Stimulated activated CD4-positive, alpha-beta T cell treated with anti-CD3 and anti-CD28 coated beads, Interleukin-4, amount 100 ng/mL, for 48 hours (primary cell): ENCODE measurements at regions not wholly inside any gene's neighbourhood (a gene's known extent, or its start where the extent isn't known, plus 50 kb on each side); places are given as distances from the start of the nearest gene placed in this dataset.

ENCODE experiments used
- DNase-seq, 2 donors: peaks; one replicate each; pipeline ENCODE4 v3.0.0-alpha.2; 2020; ENCODE audit warnings: low read depth in 2 of 2

GRCh38 chr2:22893761-22894517 lies 491.0 kb upstream of the KLHL29 start:
- DNase-seq = no peak

DNA sequence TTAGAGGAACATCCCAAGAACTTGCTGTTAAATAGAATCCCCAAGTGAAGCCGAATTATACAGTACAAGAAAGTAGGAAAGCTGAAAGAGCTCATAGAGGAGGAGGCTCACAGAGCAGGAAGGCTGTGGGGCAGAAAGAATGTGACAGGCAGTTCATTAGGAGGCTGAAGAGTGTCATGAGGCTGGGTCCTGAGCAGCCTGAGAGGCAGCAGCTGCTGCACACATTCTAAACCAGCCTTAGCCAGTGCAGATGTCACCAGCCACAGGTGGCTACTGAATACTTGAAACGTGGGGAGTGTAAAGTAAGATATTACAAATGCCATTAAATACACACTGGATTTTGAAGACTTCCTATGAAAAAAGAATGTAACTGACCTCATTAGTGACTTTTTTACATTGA lies 490.2 kb upstream of the KLHL29 start:
- DNase-seq = no peak

- no peak for DNase-seq
Observed at GRCh38 chr2:22897428-22897827, 487.6 kb upstream of the KLHL29 start.

GRCh38 chr2:22900674-22901073 lies 484.3 kb upstream of the KLHL29 start:
- no peak for DNase-seq

- DNase-seq = no peak
Observed at GRCh38 chr2:22901471-22902179, 483.4 kb upstream of the KLHL29 start.

DNA sequence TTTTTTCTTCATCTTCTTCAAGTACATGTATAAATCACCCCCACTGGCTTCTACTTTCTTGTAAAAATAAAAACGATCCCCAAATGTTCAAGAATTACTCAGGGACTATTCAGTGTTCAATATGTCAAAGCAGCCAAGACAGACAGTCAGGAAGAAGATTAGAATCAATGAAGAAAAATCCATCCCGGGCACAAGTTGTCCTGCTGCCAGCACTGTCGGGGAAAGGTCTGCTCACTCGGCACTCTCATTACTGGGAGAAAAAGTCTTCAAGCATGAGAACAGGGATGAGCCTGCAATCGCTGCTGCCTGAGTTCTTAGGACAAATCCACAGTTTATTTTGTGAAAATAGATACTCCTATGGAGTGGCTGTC lies 482.8 kb upstream of the KLHL29 start:
- DNase-seq = no peak

- DNase-seq = no peak
Observed at GRCh38 chr2:22902662-22903165, 482.3 kb upstream of the KLHL29 start.

DNA sequence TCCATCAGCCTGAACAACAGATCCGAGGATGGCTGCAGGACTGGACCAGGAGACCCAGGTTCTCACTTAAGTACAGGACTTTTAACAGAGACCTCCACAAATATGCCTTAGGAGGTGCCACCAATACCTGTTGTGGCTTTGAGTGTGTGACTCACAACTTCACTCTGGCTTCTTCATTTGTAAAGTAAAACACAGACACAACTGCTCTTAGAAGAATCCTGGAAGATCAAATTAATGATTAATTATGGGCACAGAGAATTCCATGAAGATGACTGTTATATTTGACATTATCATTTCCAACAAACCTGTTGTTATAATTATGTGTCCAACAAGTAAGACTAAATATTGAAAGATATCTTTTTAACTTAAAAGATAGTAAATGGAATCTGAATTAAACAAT lies 481.4 kb upstream of the KLHL29 start:
- no peak for DNase-seq

GRCh38 chr2:22904126-22904684 lies 480.8 kb upstream of the KLHL29 start:
- peak; percentile 1 to 15 for DNase-seq

GRCh38 chr2:22907330-22907729 lies 477.6 kb upstream of the KLHL29 start:
- no peak for DNase-seq

GRCh38 chr2:22912398-22912797 lies 472.6 kb upstream of the KLHL29 start:
- no peak for DNase-seq

DNA sequence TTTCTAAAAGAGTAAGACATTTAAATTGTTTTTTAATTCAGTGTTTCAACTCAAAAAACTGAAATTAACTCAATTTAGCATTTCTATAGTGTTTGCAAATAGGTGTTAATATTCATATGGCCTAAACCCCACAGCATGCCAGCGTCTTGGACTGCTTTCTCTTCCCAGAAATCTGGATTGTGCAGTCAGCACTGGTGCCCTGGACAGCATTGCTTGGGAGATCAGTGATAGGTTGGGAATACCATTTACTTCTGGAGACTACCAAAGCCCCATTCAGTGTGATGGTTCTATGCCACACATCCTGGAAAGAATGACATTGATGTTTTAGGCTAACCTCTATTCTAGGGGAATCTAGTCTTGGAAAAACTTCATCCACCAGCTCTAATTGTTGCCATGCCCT lies 455.0 kb upstream of the KLHL29 start:
- no peak for DNase-seq

- DNase-seq = no peak
Observed at GRCh38 chr2:22930781-22931180, 454.2 kb upstream of the KLHL29 start.

DNA sequence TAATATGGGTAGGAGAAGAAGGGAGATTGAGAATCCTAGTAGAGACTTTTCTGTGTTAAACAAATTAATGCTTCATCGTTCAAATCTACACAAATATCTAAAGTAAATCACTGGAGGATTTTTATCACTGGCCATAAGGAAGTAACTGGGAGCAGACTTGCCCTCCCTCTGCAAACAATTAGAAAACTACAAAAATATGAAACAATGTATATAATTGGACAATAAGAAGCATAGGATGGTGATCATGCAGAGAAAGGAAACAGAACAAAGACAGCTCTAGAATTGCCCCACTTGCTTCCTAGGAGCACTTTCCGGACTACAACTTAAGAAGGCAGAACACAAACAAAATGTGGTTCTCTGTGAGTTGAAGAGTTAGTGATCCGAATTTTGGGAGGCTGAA lies 452.7 kb upstream of the KLHL29 start:
- DNase-seq = no peak

- DNase-seq = no peak
Observed at GRCh38 chr2:22934747-22935146, 450.2 kb upstream of the KLHL29 start.

- DNase-seq = no peak
Observed at GRCh38 chr2:22942441-22942840, 442.5 kb upstream of the KLHL29 start.

GRCh38 chr2:22944143-22944542 lies 440.8 kb upstream of the KLHL29 start:
- DNase-seq = no peak

GRCh38 chr2:22946553-22946952 lies 438.4 kb upstream of the KLHL29 start:
- DNase-seq = no peak

GRCh38 chr2:22947741-22948140 lies 437.2 kb upstream of the KLHL29 start:
- DNase-seq = no peak

GRCh38 chr2:22950431-22950830 lies 434.5 kb upstream of the KLHL29 start:
- DNase-seq = no peak

DNA sequence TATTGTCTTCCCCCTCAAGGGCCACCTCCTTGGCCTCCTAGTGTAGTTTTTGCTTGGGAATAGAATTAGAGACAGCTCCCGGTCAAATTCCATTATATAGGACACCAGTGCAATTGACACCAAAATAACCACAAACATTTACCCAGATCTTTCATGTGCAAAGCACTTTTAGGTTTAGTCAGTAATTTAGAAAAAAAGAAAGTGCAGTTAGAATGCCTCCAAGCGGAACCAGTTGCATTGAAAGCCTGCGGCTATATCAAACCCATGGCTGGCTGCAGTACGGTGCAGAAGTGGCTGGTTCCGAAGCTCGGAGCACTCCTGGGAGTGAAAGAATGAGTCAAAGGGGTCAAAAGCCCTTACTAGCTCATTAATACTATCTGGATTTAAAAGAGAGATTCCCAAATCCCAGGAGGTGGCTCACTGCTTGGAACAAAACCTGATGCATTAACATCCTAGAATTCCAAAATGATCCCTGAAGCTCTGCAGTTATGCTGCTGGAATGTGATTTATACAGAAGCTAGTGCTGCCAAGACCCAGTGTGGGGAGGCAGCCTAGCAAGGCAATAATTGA lies 432.2 kb upstream of the KLHL29 start:
- no peak for DNase-seq

DNA sequence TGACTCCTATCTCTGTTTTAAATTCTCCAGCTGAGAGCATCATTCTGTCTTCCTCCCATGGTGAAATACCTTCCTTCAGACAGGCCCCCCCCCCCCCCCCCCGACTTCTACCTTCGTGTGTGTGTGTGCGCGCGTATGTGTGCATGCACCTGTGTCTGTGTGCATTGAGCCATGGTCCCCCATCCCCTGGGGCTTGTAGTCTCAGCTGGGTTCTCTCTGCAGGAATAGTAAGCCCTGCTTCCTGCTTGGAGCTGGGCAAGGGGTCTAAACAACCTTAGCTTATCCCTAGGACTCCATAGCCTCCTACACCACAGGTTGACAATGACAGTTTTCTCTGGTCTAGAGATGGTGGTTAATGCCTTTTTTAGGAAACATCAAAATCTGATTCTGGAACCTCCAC lies 427.5 kb upstream of the KLHL29 start:
- DNase-seq = no peak

GRCh38 chr2:22958308-22958707 lies 426.7 kb upstream of the KLHL29 start:
- no peak for DNase-seq
